Endothelial cell of umbilical vein (primary cell): ENCODE measurements at regions not wholly inside any gene's neighbourhood (a gene's known extent, or its start where the extent isn't known, plus 50 kb on each side); places are given as distances from the start of the nearest gene placed in this dataset.

ENCODE experiments used
- BruUV-seq: library from RNA; stranded (reverse); fragments of 400-500 nt; replicated peaks from 2 replicates; lab custom pipeline; 2021; lab: Mats Ljungman, UMichigan
- CTCF ChIA-PET: fragments of 300-600, 350-600 bp; sonication (Branson Sonifier 250); formaldehyde crosslinking; loops from one replicate; lab custom pipeline; 2021; ENCODE audit warnings: antibody characterized with exemption, inconsistent platforms; lab: Charles Lee
- POLR2A ChIA-PET: fragments of 300-600, 350-600 bp; sonication (Branson Sonifier 250); formaldehyde crosslinking; loops from one replicate; lab custom pipeline; 2021; ENCODE audit warnings: antibody characterized with exemption, inconsistent platforms; lab: Charles Lee
- DNase-seq: peaks from one replicate; pipeline ENCODE4 v3.0.0-alpha.2; 2011; ENCODE audit warnings: low read depth, low spot score
- FAIRE-seq: peaks from 2 replicates; lab custom pipeline; 2011; peaks lifted over from hg19 to GRCh38; lab: Jason Lieb, UNC
- H2AFZ ChIP-seq: 2 replicates; pipeline ENCODE4 v1.6.0; 2012; ENCODE audit warnings: low read depth, low read length, control low read depth, inconsistent platforms
- H3K27ac ChIP-seq: 2 replicates; pipeline ENCODE4 v1.5.1; 2011; ENCODE audit warnings: low read depth, mild to moderate bottlenecking, control low read depth, low read length, moderate library complexity; ENCODE audit not compliant: insufficient read depth
- H3K27me3 ChIP-seq, 2 experiments: 2 replicates each; pipeline versions ENCODE4 v1.6.0 to v1.6.1; 2011; ENCODE audit warnings: low read length in 2 of 2, mixed read lengths in 1 of 2; ENCODE audit not compliant: control insufficient read depth in 2 of 2, insufficient read depth in 2 of 2
- H3K36me3 ChIP-seq, 2 experiments: 2 replicates in 1 of 2; 3 replicates in 1 of 2; pipeline ENCODE4 v1.5.1; 2011; ENCODE audit warnings: low read length in 2 of 2, mild to moderate bottlenecking in 1 of 2, moderate library complexity in 1 of 2; ENCODE audit not compliant: control insufficient read depth in 2 of 2, insufficient read depth in 2 of 2; ENCODE audit errors: extremely low read depth in 1 of 2
- H3K4me1 ChIP-seq: 3 replicates; pipeline ENCODE4 v1.5.1; 2011; ENCODE audit warnings: mild to moderate bottlenecking, low read length; ENCODE audit not compliant: control insufficient read depth, insufficient read depth; ENCODE audit errors: extremely low read depth
- H3K4me2 ChIP-seq: 2 replicates; pipeline ENCODE4 v1.6.1; 2011; ENCODE audit warnings: low read length, control low read depth, mixed read lengths; ENCODE audit not compliant: insufficient read depth
- H3K4me3 ChIP-seq, 3 experiments: fragments of 200-600 bp in 1 of 3; sonication (generic), shearing (Covaris generic) in 1 of 3; replicated peaks in 1 of 3; 2 replicates each; pipeline ENCODE4 v1.5.1; 2011 to 2016; ENCODE audit warnings: control low read depth in 3 of 3, low read length in 3 of 3, mild to moderate bottlenecking in 2 of 3, inconsistent platforms in 1 of 3, low read depth in 1 of 3, moderate library complexity in 1 of 3; ENCODE audit not compliant: insufficient read depth in 1 of 3
- H3K79me2 ChIP-seq: 2 replicates; pipeline ENCODE4 v1.6.0; 2012; ENCODE audit warnings: low read length, inconsistent platforms; ENCODE audit not compliant: control insufficient read depth, insufficient read depth
- H3K9ac ChIP-seq: replicated peaks from 2 replicates; pipeline ENCODE3; 2011; ENCODE audit warnings: low read length, control low read depth; ENCODE audit not compliant: insufficient read depth; ENCODE audit errors: extremely low read depth
- H3K9me1 ChIP-seq: replicated peaks from 3 replicates; pipeline ENCODE4 v1.6.0; 2011; ENCODE audit warnings: mild to moderate bottlenecking, low read length; ENCODE audit not compliant: control insufficient read depth, insufficient read depth; ENCODE audit errors: extremely low read depth
- H3K9me3 ChIP-seq: replicated peaks from 2 replicates; pipeline ENCODE4 v1.5.1; 2012; ENCODE audit warnings: low read length, inconsistent platforms; ENCODE audit not compliant: control insufficient read depth, insufficient read depth
- H4K20me1 ChIP-seq: replicated peaks from 2 replicates; pipeline ENCODE3; 2011; ENCODE audit warnings: mild to moderate bottlenecking, low read length; ENCODE audit not compliant: control insufficient read depth, insufficient read depth; ENCODE audit errors: extremely low read depth
- EZH2 ChIP-seq: IDR thresholded peaks from 2 replicates; pipeline ENCODE4 v1.6.1; 2012; ENCODE audit warnings: borderline replicate concordance, low read depth, mild to moderate bottlenecking, moderate library complexity, low read length, inconsistent platforms; ENCODE audit not compliant: severe bottlenecking
- FOS ChIP-seq: IDR thresholded peaks from 2 replicates; pipeline ENCODE4 v1.6.1; 2011; ENCODE audit warnings: mild to moderate bottlenecking, low read length, moderate library complexity, borderline replicate concordance; ENCODE audit not compliant: insufficient read depth
- GATA2 ChIP-seq: IDR thresholded peaks from 2 replicates; pipeline ENCODE4 v1.7.0; 2011; ENCODE audit warnings: low read depth, mild to moderate bottlenecking, moderate library complexity, mixed read lengths, low read length; ENCODE audit not compliant: insufficient read length, insufficient read depth
- JUN ChIP-seq: IDR thresholded peaks from 2 replicates; pipeline ENCODE4 v1.6.1; 2011; ENCODE audit warnings: borderline replicate concordance, low read depth; ENCODE audit not compliant: insufficient read length, insufficient read depth
- MYC ChIP-seq: IDR thresholded peaks from one replicate; pipeline ENCODE4 v1.6.1; 2011; ENCODE audit warnings: mild to moderate bottlenecking, low read depth, low read length
- POLR2A ChIP-seq: IDR thresholded peaks from 2 replicates; pipeline ENCODE4 v1.6.1; 2012; ENCODE audit warnings: low read depth, mild to moderate bottlenecking, control low read depth, low read length
- POLR2AphosphoS5 ChIP-seq: IDR thresholded peaks from 2 replicates; pipeline ENCODE4 v1.6.1; 2012; ENCODE audit warnings: low read depth, mild to moderate bottlenecking, control low read depth, low read length, moderate library complexity; ENCODE audit not compliant: insufficient read depth
- dilution Hi-C: fragments of 300-500 bp; cut with MboI; formaldehyde crosslinking; loops from one replicate; pipeline ENCODE4 v1.15.0; 2019; ENCODE audit warnings: low sequenced_read_pairs; ENCODE audit not compliant: extremely low pct_ligation_motif_present
- intact Hi-C: fragments of 100-400 bp; cut with micrococcal nuclease; formaldehyde crosslinking; loops from one replicate; pipeline ENCODE4 v1.10.0; 2022
- TF ChIP-seq, protein P1 (sequence below), 2 donors: IDR thresholded peaks; 1 replicate in 1 of 2; 2 replicates in 1 of 2; pipeline ENCODE4 v1.5.1; 2011; ENCODE audit warnings: low read length in 2 of 2, mild to moderate bottlenecking in 2 of 2, moderate library complexity in 2 of 2, control low read depth in 1 of 2, inconsistent platforms in 1 of 2, low read depth in 1 of 2; ENCODE audit not compliant: insufficient read depth in 1 of 2; ENCODE audit errors: extremely low read depth in 1 of 2
- TF ChIP-seq, protein P2 (sequence below): IDR thresholded peaks from 2 replicates; pipeline ENCODE4 v1.6.1; 2011; ENCODE audit not compliant: insufficient read depth, insufficient read length

DNA sequence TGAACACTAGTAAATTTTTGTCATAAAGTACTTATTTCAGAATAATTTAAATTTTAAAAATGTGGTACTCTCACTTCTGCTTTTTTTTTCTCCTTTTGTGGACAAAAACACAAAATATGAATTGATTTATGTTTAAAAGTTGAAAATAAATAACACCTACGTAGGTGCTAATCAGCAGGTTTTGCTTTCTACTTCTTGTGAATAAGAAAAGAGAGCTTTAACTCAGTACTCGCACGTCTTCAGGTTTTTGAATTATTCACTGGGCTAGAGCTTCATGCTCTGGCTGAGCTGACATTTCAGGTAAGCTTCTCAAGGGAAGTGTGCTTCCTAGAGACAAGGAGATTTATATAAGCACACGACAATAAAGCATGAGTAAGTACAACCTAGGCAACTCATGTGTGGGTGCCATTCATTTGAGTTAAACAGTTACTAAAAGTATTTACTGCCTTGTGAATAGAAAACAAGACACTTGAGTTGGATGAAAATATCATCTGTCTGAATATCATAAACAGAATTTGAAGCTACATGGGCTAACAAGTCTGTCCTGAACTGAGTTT is 190.0 kb upstream of the POT1 start:
- Histone ChIP-seq H3K79me2 (no peaks in the 10 kb centered on the region), H3K9ac (no peak overlapping the region), H3K4me1 (no peaks in the 10 kb centered on the region), H3K4me3 (no peak overlapping the region), H3K9me1 (no peaks in the 10 kb centered on the region), H2AFZ (no peak overlapping the region), H3K9me3 (no peaks in the 10 kb centered on the region), H3K4me2 (no peak overlapping the region), H3K27ac (no peak overlapping the region), H3K27me3 (no peaks in the 10 kb centered on the region), H4K20me1 (no peaks in the 10 kb centered on the region), H3K36me3 (no peaks in the 10 kb centered on the region)
- intact Hi-C loops (no loop called here), dilution Hi-C loops (no loop called here)
- no peak for FAIRE-seq
- TF ChIP-seq POLR2AphosphoS5 = no peak
- TF ChIP-seq MYC = no peak
- TF ChIP-seq JUN = no peak
- TF ChIP-seq FOS = no peak
- TF ChIP-seq, protein P1, sequence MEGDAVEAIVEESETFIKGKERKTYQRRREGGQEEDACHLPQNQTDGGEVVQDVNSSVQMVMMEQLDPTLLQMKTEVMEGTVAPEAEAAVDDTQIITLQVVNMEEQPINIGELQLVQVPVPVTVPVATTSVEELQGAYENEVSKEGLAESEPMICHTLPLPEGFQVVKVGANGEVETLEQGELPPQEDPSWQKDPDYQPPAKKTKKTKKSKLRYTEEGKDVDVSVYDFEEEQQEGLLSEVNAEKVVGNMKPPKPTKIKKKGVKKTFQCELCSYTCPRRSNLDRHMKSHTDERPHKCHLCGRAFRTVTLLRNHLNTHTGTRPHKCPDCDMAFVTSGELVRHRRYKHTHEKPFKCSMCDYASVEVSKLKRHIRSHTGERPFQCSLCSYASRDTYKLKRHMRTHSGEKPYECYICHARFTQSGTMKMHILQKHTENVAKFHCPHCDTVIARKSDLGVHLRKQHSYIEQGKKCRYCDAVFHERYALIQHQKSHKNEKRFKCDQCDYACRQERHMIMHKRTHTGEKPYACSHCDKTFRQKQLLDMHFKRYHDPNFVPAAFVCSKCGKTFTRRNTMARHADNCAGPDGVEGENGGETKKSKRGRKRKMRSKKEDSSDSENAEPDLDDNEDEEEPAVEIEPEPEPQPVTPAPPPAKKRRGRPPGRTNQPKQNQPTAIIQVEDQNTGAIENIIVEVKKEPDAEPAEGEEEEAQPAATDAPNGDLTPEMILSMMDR (IDR thresholded peaks at IDR 0.05; ENCODE audit: extremely low read depth in 1 of 2, insufficient read depth in 1 of 2, low read depth in 1 of 2, low read length in 2 of 2) = no peak
- no peak for TF ChIP-seq POLR2A
- TF ChIP-seq, protein P2, sequence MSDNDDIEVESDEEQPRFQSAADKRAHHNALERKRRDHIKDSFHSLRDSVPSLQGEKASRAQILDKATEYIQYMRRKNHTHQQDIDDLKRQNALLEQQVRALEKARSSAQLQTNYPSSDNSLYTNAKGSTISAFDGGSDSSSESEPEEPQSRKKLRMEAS = no peak
- no peak for TF ChIP-seq GATA2
- TF ChIP-seq EZH2 = no peak
- POLR2A ChIA-PET = no interaction called here
- no TSS peak for BruUV-seq
- DNase-seq = no peak
- CTCF ChIA-PET = interaction anchor here (0.7 to 1.3 kb wide), 3 partner anchors 8 to 60 kb away, joined by 3 read pairs; no protein-coding TSS in a partner anchor
